NCI-H1092 treated with DMSO at 0.1 percent for 48 hours (cell line): ENCODE measurements at regions not wholly inside any gene's neighbourhood (a gene's known extent, or its start where the extent isn't known, plus 50 kb on each side); places are given as distances from the start of the nearest gene placed in this dataset.
"Not testable (repeated sequence)": the region's sequence is repeated elsewhere in the genome, so short reads cannot be mapped to it uniquely, and the experiment has no call there.

ENCODE experiments used
- DNase-seq: peaks from one replicate; lab custom pipeline; 2025; lab: John Stamatoyannopoulos, UW

DNA sequence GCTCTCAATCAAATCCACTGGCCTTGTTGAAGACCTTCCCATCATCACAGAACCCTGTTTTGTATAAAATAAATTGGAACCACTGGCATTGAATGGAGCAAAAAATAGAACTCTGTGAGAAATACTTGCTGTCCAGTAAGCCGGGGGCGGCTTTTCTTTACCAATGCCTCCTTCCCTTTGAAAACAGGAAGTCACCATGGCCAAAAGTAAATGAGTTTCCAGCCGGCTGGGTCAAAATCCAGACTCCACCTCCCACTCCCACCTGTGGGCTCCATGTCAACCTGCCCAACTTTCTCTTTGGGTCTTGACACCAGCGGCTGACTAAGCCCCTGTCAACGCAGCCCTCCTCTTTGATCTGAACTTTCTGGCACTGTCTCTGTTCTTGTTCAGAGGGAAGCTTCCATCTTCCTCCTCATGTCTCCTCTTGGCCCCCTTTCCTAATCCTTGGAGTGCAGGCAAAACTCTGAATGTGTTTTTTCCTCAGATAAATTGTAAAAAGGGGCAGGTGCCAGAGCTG lies 95.2 kb downstream of the TFAP2C start:
- DNase-seq: no peak

DNA sequence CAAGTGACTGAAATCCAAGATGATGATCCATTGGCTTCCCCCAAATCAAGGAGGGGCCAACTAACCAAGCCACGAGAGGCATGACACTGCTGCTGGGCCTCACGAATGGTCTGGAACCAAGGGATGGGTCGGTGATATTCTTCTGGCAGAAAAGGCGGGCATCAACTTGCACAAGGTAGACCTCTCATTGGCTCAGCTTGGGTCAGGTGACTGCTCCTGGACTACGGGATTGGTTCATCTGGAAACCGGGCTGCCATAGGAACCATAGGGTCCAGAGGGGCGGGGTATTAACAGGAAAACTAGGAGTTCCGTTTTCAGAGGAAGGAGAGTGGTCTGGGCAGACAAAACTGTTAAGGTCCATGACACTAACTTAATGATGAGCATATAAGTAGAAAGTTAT lies 100.9 kb downstream of the TFAP2C start:
- DNase-seq: no peak

DNA sequence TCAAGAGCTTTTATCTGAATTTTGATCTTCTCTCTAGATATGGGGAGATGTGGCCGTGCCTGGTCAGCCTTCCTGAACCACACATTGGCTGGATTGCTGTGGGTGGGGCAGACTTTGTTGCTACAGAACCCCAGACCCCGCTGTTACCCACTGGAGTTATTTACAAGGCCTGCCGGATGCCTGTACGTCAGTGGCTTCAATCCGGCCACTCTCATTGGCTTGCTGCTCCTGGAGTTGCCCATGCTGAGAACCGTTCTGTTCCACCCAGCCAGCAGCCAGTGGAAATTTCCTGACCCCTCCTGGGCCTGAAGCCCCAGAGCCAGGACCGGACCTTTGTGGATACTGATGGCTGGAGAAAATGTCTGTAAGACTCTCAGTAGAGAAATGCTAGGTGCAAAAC lies 101.9 kb downstream of the TFAP2C start:
- no peak for DNase-seq

DNA sequence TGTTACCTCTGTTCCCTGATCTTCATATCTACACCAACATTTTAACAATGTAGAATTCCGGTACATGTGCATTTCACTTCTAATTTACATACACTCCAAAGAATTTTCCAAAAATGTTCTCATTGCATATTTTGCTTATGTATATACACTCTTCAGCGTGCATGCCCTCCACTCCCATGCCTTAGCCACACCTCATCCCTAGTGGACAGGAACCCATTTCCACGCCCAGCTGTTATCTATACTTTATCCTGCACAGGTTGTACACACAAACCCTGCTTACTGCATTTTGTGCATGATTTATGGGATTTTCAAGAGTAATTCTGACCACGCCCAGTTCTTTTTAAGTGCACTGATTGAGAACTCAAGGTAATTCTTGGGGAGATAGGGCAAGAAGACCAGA lies 102.4 kb downstream of the TFAP2C start:
- no peak for DNase-seq

DNA sequence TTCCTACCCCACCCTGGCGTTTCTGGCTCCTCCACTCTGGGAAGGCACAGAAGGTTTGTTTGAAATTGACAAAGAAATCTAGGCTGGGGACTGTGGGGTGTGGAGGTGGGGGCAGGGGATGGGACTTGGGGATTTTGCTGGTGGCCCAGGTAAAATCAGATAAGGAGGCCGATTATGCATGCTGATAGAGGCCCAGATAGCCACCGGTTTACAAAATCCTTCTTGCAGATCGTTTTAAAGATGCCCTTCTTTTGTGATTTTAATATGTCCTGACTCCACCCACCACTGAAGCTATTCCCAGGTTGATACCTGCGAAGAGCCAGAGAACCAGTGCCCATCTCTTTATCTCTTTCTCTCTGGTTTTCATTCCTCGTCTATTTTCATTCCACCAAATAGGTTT lies 104.9 kb downstream of the TFAP2C start:
- no peak for DNase-seq

DNA sequence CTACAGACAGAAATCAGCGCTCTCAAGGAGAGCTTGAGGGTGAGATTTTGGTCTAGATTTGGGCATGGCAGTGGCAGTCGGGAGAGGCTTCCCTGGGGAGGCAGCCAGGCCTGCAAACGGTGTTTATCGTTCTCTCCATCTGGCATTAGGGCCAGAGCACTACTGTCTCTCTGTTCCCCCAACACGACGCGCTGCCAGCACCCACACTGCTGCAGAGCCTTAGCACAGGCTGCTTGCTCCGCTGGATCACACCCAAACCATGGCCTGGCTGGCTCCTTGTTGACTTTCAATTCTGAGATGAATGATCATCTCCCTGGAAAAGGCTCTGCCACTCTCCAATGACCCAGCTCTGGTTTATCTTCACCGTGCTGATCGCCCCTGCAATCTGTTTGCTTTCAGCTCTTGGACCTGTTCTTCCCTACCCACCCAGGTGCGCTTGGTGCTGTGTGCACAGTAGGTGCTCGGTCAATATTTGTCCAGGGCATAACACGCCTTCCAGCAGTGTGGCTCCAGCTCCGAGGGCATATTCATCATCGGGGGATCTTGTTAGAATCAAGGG lies 106.1 kb downstream of the TFAP2C start:
- no peak for DNase-seq

DNA sequence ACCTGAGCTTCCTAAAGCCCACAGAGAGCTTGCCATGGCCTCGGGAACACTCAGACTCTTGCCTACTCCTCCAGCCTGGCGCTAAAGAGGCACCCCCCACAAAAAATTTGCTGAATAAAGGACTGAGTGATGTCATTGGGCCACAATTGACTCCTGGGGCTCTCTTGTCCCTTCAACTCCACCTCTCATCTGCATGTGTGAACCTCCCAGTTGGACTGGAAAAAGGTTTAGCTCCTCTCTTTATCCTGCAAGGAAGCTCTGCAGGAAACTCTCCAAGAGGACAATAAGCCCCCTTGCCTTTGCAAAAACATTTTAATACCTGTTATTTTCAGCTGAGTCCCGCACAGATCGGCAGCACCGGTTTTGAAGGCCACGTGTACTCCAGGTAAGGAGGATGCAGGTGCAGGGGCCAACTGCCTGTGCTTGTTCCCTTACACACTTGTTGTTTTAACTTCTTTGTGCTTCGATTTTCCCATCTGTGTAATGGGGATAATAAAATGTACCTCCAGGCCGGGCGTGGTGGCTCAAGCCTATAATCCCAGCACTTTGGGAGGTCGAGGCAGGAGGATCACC lies 107.3 kb downstream of the TFAP2C start:
- no peak for DNase-seq

DNA sequence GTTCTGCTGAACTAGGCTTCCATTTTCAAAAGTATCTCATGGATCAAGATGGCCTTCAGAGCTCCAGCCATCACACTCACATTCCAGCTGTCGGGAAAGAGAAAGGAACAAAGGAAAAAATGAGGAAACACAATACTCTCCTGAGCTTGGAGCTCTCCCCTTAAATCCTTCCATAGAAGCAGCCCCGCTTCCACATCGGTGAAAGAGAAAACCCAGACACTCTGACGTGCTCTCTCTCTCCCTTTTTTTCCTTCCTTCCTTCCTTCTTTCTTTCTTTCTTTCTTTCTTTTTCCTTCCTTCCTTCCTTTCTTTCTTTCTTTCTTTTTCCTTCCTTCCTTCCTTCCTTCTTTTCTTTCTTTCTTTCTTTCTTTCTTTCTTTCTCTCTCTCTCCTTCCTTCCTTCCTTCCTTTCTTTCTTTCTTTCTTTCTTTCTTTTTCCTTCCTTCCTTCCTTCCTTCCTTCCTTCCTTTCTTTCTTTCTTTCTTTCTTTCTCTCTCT lies 115.3 kb downstream of the TFAP2C start:
- not testable (repeated sequence) for DNase-seq

DNA sequence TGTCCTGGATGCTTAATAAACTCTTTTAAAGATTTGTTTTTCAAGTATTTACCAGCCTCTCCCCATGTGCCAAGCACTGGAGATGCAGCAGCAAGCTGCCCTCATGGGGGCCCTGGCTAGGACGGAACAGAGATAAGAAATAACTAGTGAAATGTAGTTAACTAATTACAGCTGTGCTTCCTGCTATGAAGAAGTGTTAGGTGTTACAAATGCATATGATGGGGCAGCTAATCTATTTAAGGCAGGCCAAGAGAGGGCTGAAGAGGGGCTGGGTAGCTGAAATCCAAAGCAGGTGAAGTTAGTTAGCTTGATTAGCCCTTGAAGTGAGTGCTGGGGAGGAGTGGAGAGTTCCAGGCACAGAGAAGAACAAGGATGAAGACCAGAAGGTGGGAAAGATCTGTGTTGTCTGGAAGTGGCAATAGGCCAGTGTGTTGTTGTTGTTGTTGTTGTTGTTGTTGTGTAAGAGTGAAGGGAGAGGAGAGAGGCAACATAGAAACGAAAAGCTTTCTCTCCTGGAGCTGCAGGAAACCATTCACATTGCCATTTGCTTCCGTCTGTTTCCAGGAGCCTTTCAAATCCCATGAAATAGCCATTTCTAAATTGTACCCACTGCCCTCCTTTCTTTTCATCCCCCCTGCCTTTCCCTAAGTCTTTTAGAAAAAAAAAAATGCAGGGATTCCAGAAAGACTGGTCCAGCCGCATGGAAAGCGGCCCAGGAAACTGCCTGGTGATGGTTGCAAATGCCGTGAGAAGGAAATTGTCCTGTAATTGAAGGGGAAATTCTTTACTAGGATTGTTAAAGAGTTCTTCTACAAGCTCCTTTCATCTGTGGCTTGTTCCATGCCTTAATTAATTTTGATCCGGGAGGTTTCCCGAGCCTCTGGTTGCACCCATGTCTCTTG lies 119.6 kb downstream of the TFAP2C start:
- DNase-seq: no peak

DNA sequence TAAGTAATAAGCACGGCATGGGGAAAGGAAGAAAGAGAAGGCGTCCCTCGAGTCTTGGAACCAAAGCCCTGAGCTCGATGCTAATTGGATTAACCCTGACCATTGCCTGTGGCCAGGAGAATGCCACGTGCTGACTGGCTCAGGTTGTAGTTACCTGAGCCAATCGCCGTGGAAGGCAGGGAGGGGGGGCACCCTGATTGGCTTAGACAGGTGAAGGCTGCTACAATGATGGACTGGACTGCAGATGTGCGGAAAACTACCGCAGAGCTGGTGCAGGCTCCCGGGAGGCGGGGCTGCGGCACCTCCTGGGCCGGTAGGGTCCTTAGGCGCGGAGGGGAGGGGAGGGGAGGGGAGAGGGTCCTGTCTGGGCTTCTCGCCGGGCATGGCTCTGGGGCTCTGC lies 121.3 kb downstream of the TFAP2C start:
- no peak for DNase-seq

DNA sequence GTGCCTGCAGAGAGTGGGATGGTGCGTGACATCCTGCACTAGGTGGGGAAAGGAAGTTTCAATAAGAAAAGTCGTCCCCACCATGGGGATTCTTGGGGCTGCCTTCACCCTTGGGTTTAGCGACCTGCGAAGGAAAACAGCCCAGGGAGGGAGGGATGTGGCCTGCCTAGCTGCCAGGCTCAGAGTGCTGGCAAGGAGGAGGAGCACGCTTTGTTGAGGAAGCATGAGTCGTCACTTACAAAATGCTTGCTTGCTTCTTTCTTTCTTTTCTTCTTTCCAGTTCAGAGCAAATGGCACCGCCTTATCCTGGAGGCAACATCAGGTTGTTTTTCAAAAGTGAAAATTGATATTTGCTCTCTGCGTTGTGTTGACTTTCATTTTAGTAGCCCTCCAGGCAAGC lies 123.2 kb downstream of the TFAP2C start:
- DNase-seq: no peak

DNA sequence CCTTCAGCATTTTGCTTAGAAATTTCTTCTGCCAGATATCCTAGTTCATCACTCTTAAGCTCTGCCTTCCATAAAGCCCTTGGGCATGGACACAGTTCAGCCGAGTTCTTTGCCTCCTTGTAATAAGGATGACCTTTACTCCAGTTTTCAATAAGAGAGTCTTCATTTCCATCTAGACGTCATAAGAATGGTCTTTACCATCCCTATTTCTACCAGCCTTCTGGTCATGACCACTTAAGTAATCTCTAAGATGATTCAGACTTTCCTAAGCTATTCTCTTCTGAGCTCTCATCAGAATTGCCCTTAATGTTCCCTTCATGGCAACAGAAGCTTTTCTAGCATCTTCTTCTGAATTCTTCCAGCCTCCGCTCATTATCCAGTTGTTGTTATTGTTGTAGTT lies 126.1 kb downstream of the TFAP2C start:
- DNase-seq: no peak

DNA sequence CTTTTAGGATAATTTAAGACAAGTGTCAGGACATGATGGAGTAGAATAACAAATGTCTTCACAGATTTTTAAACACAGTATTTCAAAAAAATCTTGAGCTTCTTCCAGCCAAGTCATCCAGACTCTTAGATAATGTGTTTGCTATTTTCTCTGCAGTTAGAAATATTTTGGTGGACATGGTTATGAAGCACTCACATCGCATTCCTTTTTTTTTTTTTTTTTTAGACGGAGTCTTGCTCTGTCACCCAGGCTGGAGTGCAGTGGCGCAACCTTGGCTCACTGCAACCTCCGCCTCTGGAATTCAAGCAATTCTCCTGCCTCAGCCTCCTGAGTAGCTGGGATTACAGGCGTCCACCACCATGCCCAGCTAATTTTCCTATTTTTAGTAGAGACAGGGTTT lies 127.6 kb downstream of the TFAP2C start:
- DNase-seq: not testable (repeated sequence)

DNA sequence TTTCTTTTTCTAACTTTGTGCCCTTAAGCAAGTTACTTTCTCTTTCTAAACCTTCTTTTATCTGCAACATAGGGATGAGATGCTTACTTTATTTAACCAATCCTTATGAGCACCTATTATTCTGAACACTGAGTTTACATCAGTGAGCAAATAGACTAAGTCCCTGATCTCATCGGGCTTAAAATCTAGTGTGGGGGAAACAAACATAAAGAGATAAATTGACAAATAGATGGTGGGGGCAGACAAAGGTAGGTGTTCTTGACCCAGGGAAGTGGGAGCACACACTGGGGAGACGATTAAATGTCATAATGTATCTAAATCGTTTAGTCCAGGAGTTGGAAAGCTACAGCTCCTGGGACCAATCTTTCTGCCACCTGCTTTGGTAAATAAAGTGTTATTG lies 129.6 kb downstream of the TFAP2C start:
- DNase-seq: no peak

DNA sequence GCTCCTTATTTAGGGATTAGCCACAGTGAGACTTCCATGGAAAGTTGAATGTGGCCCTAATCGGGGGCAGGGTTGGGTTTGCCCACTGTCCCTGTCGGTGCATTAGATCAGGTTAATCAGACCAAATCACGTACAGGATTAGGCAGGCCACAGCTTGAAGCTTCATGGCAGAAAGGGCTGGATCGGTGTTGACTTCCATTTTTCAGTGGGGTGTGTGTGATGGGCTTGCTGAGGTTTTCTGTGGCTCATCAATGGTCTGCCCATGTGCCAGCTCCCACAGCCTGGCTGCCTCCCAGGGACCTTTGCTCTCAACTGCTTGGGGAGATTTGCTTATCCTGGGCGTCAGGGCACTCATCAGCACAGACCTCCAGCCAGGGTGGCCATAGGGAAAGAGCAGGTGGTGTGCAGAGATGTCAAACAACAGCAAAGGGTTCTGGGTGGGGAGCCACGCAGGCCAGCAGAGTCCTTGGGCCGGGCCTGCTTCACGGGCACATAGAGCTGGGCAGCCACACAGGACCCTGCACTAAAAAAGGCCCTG lies 130.7 kb downstream of the TFAP2C start:
- no peak for DNase-seq

DNA sequence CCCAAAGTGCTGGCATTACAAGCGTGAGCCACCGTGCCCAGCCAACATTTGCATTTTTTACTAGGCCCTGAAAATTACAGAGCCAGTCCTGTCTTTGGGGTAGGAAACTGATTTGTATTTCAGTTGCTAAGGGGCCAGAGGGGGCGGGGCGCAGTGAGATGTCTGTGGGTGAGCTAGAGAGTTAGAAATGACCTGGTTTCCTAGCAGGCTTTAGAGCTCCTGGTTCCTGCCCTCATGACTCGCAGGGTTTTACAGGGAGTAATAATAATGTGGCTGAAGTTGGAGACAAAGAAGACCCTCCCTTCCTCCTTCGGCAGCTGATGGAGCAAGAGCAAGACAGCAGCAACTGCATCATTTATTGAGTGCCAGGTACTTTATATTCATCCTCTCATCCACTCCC lies 131.5 kb downstream of the TFAP2C start:
- DNase-seq: no peak

DNA sequence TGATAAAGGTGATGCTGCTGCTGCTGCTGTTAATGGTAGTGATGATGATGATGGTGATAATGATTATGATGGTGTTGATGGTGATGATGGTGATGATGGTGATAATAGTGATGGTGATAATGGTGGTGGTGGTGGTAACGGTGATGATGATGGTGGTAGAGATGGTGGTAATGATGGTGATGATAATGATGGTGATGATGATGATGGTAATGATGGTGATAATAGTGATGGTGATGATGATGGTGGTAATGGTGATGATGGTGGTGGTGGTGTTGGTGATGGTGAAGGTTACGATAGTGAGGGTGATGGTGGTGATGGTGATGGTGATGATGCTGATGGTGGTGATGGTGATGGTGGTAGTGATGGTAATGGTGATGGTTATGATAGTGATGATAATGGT lies 132.3 kb downstream of the TFAP2C start:
- no peak for DNase-seq

DNA sequence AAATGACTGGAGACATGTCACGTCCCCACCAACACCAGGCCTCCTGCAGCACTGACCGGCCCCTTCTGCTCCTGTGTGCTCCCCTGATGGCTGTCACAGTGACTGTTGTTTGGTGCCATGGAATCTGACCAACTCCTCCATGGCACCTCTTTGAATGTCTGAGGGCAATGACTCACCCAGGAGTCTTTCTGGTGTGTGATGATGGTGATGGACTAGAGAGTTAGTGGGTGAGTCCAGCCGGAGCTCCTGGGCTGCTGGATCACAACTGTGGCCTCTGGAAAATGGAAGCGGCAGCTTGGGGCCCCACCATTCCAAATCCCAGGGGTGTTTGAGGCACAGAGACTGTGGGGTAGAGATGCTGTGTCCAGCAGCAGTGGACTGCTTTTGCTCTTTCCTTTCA lies 133.3 kb downstream of the TFAP2C start:
- DNase-seq: no peak

DNA sequence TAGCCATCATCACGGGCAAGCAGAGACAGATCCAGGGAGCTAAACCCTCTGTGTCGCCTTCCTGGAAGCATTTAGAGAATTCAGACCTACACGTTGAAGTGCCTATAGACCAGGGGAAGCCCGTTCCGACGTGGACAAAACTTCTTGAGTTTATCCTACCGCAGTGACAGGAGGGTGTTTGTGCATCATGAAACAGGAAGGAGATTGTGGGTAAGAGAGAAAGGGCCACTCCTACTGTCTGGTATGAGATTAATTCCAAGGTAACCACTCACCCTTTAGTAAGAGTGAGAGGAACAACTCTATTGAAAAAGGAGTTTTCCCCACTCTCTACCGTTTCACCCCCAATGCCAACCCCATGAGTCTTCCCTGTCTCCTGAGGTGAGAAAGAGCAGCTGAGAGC lies 133.7 kb downstream of the TFAP2C start:
- no peak for DNase-seq

DNA sequence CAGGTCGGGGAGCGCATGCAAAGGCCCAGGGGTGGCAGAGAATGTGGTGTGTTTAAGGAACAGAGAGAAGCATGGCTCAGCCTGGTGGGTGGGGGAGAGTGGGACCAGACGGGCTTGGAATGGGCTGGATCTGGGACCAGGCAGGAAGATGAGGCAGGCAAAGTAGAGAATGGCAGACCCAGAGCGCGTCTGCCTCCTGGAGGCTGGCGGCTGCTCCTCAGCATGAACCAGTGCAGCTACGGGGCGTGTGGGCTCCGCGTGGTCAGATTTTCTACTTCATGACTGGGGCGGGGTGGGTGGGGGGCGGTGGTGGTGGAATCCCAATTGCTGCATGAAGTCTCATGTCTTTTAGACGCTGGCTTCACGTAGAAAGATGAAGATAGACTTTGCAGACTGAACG lies 135.6 kb downstream of the TFAP2C start:
- DNase-seq: no peak

DNA sequence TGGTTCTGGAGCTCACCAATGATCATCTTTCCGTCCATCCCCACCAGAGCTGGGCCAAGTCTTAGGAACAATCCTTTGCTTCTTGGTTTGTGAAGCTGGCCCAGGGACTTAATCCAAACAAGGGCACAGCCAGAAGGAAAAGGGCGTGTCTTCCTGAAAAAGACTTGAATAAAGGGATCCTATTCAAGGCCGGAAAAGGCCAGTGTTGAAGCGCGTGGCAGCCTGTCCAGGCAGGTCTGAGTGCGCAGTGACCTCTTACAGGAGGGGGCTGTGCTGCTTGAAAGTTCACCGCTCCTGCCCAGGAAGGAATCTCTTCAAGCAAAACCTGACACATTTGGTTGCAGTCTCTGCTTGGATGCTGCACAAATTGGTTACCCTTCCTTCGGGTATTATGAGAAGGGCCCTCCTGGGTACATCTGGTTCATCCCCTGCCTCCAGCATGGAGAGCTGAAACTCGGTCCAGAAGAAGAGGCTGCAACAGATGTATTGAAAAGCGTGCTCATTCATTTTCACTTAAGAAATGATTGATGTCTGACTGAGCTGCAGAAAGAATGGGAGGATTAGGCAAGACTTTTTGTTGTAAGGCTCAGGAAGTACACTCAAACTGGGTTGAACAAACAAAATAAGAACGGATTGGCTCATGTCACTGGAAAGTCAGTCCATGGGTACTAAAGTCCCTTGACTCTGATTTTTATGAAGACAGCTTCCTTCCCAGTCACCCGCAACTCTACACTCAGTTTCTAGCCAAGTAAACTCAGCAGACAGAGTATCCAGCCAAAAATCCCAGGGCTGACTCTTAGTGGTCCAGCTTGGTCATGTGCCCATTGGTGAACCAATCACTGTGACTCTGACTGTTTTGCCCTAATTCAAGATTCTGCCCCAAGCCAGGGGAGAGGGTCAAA lies 136.3 kb downstream of the TFAP2C start:
- DNase-seq: no peak

DNA sequence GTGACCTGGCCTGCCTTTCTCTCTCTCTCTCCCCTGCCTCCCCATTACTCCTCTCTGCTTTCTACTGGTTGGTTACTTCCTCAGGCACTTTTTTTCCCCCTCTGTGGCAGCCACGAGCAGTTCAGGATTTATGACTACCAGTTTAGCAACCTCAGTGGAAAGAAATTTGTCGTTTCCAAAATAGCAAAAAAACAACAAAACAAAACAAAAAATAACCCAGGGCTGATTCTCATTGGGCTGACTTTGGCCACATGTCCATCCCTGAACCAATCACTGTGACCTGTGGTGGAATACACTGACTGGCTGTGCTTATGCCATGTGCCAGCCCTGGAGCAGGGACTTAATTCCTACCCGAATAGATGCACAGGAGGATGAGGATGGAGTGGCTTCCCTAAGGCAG lies 137.4 kb downstream of the TFAP2C start:
- DNase-seq: no peak
